Caco-2 (cell line): ENCODE measurements at regions not wholly inside any gene's neighbourhood (a gene's known extent, or its start where the extent isn't known, plus 50 kb on each side); places are given as distances from the start of the nearest gene placed in this dataset.

Source experiments
- BruUV-seq: library from RNA; stranded (reverse); fragments of 400-500 nt; replicated peaks from 2 replicates; lab custom pipeline; 2021; lab: Mats Ljungman, UMichigan
- CTCF ChIA-PET: fragments of 300-600 bp; sonication (Branson Sonifier 250); formaldehyde crosslinking; loops from one replicate; lab custom pipeline; 2022; ENCODE audit warnings: antibody characterized with exemption; lab: Charles Lee
- POLR2A ChIA-PET: fragments of 300-600 bp; sonication (Branson Sonifier 250); formaldehyde crosslinking; loops from one replicate; lab custom pipeline; 2022; ENCODE audit warnings: antibody characterized with exemption; lab: Charles Lee
- DNase-seq, 2 experiments: peaks; one replicate each; pipeline versions ENCODE4 v3.0.0 to v3.0.0-alpha.2; 2020 to 2022
- H3K27me3 ChIP-seq: replicated peaks from 2 replicates; pipeline ENCODE4 v1.6.0; 2011; ENCODE audit warnings: low read length; ENCODE audit not compliant: control insufficient read depth, insufficient read depth
- H3K36me3 ChIP-seq: 2 replicates; pipeline ENCODE4 v1.5.1; 2011; ENCODE audit warnings: low read length; ENCODE audit not compliant: control insufficient read depth, insufficient read depth
- H3K4me1 ChIP-seq: fragments of 250-450 bp; sonication (Bioruptor Pico); 2 replicates; pipeline ENCODE4 v1.5.1; 2020; ENCODE audit warnings: mild to moderate bottlenecking
- H3K4me3 ChIP-seq: 2 replicates; pipeline ENCODE4 v1.5.1; 2011; ENCODE audit warnings: low read depth, mild to moderate bottlenecking, control low read depth, low read length
- H3K9me3 ChIP-seq: fragments of 250-450 bp; sonication (Bioruptor Pico); 2 replicates; pipeline ENCODE4 v1.5.1; 2020; ENCODE audit warnings: mild to moderate bottlenecking, moderate library complexity
- H3K27ac Mint-ChIP-seq: one replicate; pipeline ENCODE4 v1.8.0; 2022; ENCODE audit warnings: mixed read lengths; ENCODE audit not compliant: unreplicated experiment
- H3K27me3 Mint-ChIP-seq: one replicate; pipeline ENCODE4 v1.8.0; 2022; ENCODE audit warnings: mixed read lengths; ENCODE audit not compliant: insufficient read depth, unreplicated experiment
- H3K36me3 Mint-ChIP-seq: one replicate; pipeline ENCODE4 v1.8.0; 2022; ENCODE audit warnings: mild to moderate bottlenecking, mixed read lengths; ENCODE audit not compliant: insufficient read depth, unreplicated experiment
- H3K4me1 Mint-ChIP-seq: one replicate; pipeline ENCODE4 v1.8.0; 2022; ENCODE audit warnings: low read depth, mixed read lengths; ENCODE audit not compliant: unreplicated experiment
- H3K4me3 Mint-ChIP-seq: one replicate; pipeline ENCODE4 v1.8.0; 2022; ENCODE audit warnings: mild to moderate bottlenecking, moderate library complexity, mixed read lengths; ENCODE audit not compliant: unreplicated experiment
- H3K9me3 Mint-ChIP-seq: one replicate; pipeline ENCODE4 v1.8.0; 2022; ENCODE audit warnings: mixed read lengths; ENCODE audit not compliant: unreplicated experiment
- intact Hi-C: fragments of 100-400 bp; cut with micrococcal nuclease; formaldehyde crosslinking; loops from one replicate; pipeline ENCODE4 v1.10.0; 2022; ENCODE audit not compliant: unreplicated experiment
- TF ChIP-seq, protein P1 (sequence below), 2 experiments: fragments of 200-600 bp in 1 of 2; IDR thresholded peaks; 1 replicate in 1 of 2; 2 replicates in 1 of 2; pipeline versions ENCODE4 v1.5.1 to v1.8.0; 2011 to 2022; ENCODE audit warnings: antibody characterized with exemption in 1 of 2, control low read depth in 1 of 2, inconsistent platforms in 1 of 2, low read depth in 1 of 2, low read length in 1 of 2, mild to moderate bottlenecking in 1 of 2, moderate library complexity in 1 of 2; ENCODE audit not compliant: insufficient read depth in 1 of 2, severe bottlenecking in 1 of 2, unreplicated experiment in 1 of 2

DNA sequence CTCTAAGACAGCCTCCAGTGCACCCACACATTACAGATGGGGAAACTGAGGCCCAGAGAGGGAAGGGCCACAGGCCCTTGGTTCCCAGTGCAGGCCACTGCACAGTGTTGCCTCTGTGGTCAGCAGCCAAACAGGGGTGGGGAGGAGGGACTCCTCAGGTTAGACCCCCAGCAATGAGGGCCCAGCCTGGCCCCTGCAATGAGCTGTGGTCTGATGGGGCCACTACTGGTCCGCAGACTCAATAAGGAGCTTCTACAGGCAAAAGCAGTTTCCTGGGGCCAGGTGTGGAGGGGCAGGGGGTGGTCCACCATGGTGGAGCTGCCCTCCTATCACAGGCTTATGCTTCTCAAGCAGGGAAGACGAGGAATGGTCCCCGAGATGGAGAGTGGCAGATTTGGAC lies 87.6 kb downstream of the HS1BP3 start:
- TF ChIP-seq, protein P1, sequence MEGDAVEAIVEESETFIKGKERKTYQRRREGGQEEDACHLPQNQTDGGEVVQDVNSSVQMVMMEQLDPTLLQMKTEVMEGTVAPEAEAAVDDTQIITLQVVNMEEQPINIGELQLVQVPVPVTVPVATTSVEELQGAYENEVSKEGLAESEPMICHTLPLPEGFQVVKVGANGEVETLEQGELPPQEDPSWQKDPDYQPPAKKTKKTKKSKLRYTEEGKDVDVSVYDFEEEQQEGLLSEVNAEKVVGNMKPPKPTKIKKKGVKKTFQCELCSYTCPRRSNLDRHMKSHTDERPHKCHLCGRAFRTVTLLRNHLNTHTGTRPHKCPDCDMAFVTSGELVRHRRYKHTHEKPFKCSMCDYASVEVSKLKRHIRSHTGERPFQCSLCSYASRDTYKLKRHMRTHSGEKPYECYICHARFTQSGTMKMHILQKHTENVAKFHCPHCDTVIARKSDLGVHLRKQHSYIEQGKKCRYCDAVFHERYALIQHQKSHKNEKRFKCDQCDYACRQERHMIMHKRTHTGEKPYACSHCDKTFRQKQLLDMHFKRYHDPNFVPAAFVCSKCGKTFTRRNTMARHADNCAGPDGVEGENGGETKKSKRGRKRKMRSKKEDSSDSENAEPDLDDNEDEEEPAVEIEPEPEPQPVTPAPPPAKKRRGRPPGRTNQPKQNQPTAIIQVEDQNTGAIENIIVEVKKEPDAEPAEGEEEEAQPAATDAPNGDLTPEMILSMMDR (IDR thresholded peaks at IDR 0.05; ENCODE audit: insufficient read depth in 1 of 2, low read depth in 1 of 2, low read length in 1 of 2, severe bottlenecking in 1 of 2, unreplicated experiment in 1 of 2), result no peak
- H3K27me3 Mint-ChIP-seq, result no peaks in the 10 kb centered on the region
- intact Hi-C loops, result no loop called here
- H3K4me1 Mint-ChIP-seq, result peaks cover 19% of the 10 kb centered on the region
- no peak overlapping the region for H3K4me3 Mint-ChIP-seq
- ChIA-PET POLR2A (no interaction called here), CTCF (interaction anchor here (0.6 to 1.2 kb wide), 2 partner anchors 30 to 79 kb away, joined by 3 read pairs; no protein-coding TSS in a partner anchor)
- H3K27me3 ChIP-seq, result no peaks in the 10 kb centered on the region
- DNase-seq, result no peak
- H3K27ac Mint-ChIP-seq, result no peak overlapping the region
- no peaks in the 10 kb centered on the region for H3K9me3 ChIP-seq
- no peaks in the 10 kb centered on the region for H3K36me3 Mint-ChIP-seq
- no peaks in the 10 kb centered on the region for H3K36me3 ChIP-seq
- BruUV-seq, result no TSS peak
- no peak overlapping the region for H3K4me3 ChIP-seq
- H3K9me3 Mint-ChIP-seq, result no peaks in the 10 kb centered on the region
- H3K4me1 ChIP-seq, result peaks cover 23% of the 10 kb centered on the region

- TF ChIP-seq, protein P1 (IDR thresholded peaks at IDR 0.05; ENCODE audit: insufficient read depth in 1 of 2, low read depth in 1 of 2, low read length in 1 of 2, severe bottlenecking in 1 of 2, unreplicated experiment in 1 of 2), result no peak
- peaks cover 21% of the 10 kb centered on the region for H3K4me1 Mint-ChIP-seq
- ChIA-PET POLR2A (no interaction called here), CTCF (no interaction called here)
- Histone ChIP-seq H3K27me3 (no peaks in the 10 kb centered on the region), H3K36me3 (no peaks in the 10 kb centered on the region), H3K4me3 (no peak overlapping the region), H3K9me3 (no peaks in the 10 kb centered on the region), H3K4me1 (peaks cover 23% of the 10 kb centered on the region)
- H3K27ac Mint-ChIP-seq, result no peak overlapping the region
- DNase-seq, result no peak
- no peak overlapping the region for H3K4me3 Mint-ChIP-seq
- no peaks in the 10 kb centered on the region for H3K9me3 Mint-ChIP-seq
- no peaks in the 10 kb centered on the region for H3K36me3 Mint-ChIP-seq
- BruUV-seq, result no TSS peak
- intact Hi-C loops, result no loop called here
- H3K27me3 Mint-ChIP-seq, result no peaks in the 10 kb centered on the region
Measured at GRCh38 chr2:20563833-20564232, 87.1 kb downstream of the HS1BP3 start.

GRCh38 chr2:20565101-20565622 lies 85.7 kb downstream of the HS1BP3 start:
- CTCF ChIA-PET, result no interaction called here
- BruUV-seq, result no TSS peak
- Mint-ChIP-seq H3K4me1 (peaks cover 26% of the 10 kb centered on the region), H3K9me3 (no peaks in the 10 kb centered on the region), H3K27me3 (no peaks in the 10 kb centered on the region), H3K36me3 (no peaks in the 10 kb centered on the region), H3K27ac (no peak overlapping the region), H3K4me3 (no peak overlapping the region)
- H3K36me3 ChIP-seq, result no peaks in the 10 kb centered on the region
- no peak overlapping the region for H3K4me3 ChIP-seq
- intact Hi-C loops, result no loop called here
- POLR2A ChIA-PET, result no interaction called here
- DNase-seq, result no peak
- H3K4me1 ChIP-seq, result peaks cover 23% of the 10 kb centered on the region
- no peaks in the 10 kb centered on the region for H3K27me3 ChIP-seq
- TF ChIP-seq, protein P1 (IDR thresholded peaks at IDR 0.05; ENCODE audit: insufficient read depth in 1 of 2, low read depth in 1 of 2, low read length in 1 of 2, severe bottlenecking in 1 of 2, unreplicated experiment in 1 of 2), result no peak
- H3K9me3 ChIP-seq, result no peaks in the 10 kb centered on the region
